ENCODE measurements at regions not wholly inside any gene's neighbourhood (a gene's known extent, or its start where the extent isn't known, plus 50 kb on each side); places are given as distances from the start of the nearest gene placed in this dataset.

- TF ChIP-seq CTCF (IDR thresholded peaks at IDR 0.05; ENCODE audit: borderline replicate concordance, extremely low read depth, low read length, poor library complexity, severe bottlenecking) (no peak), EZH2 (IDR thresholded peaks at IDR 0.05; ENCODE audit: borderline replicate concordance, low read depth, low read length, severe bottlenecking) (no peak)
Measured at GRCh38 chr15:93372208-93372864, 283.3 kb upstream of the RGMA start.
